CD14-positive monocyte (primary cell): ENCODE measurements at regions not wholly inside any gene's neighbourhood (a gene's known extent, or its start where the extent isn't known, plus 50 kb on each side); places are given as distances from the start of the nearest gene placed in this dataset.

Experiments used
- DNase-seq, 3 donors: peaks; one replicate each; pipeline ENCODE4 v3.0.0-alpha.2; 2011 to 2022
- H2AFZ ChIP-seq: 2 replicates; pipeline ENCODE4 v1.6.0; 2012; ENCODE audit warnings: mild to moderate bottlenecking, low read depth, low read length, inconsistent platforms; ENCODE audit not compliant: insufficient read depth, poor library complexity, severe bottlenecking
- H3K27ac ChIP-seq, 2 donors: 1 replicate in 1 of 2; 2 replicates in 1 of 2; pipeline ENCODE4 v1.5.1; 2012 to 2013; ENCODE audit warnings: low read length in 2 of 2, control low read depth in 1 of 2, inconsistent platforms in 1 of 2, low read depth in 1 of 2, mild to moderate bottlenecking in 1 of 2
- H3K27me3 ChIP-seq, 2 donors: one replicate each; pipeline versions ENCODE4 v1.6.0 to v1.6.1; 2011 to 2013; ENCODE audit warnings: low read length in 2 of 2; ENCODE audit not compliant: control insufficient read depth in 2 of 2, insufficient read depth in 2 of 2
- H3K36me3 ChIP-seq, 2 donors: replicated peaks in 1 of 2; 1 replicate in 1 of 2; 2 replicates in 1 of 2; pipeline versions ENCODE4 v1.5.1 to v1.6.1; 2012 to 2013; ENCODE audit warnings: low read length in 2 of 2, control low read depth in 1 of 2, inconsistent platforms in 1 of 2, mild to moderate bottlenecking in 1 of 2; ENCODE audit not compliant: insufficient read depth in 2 of 2, control insufficient read depth in 1 of 2
- H3K4me1 ChIP-seq, 2 donors: 1 replicate in 1 of 2; 2 replicates in 1 of 2; pipeline versions ENCODE4 v1.5.1 to v1.6.1; 2012 to 2013; ENCODE audit warnings: low read length in 2 of 2, control low read depth in 1 of 2, inconsistent platforms in 1 of 2, mild to moderate bottlenecking in 1 of 2, moderate library complexity in 1 of 2; ENCODE audit not compliant: insufficient read depth in 2 of 2, control insufficient read depth in 1 of 2
- H3K4me2 ChIP-seq: replicated peaks from 2 replicates; pipeline ENCODE3; 2012; ENCODE audit warnings: low read length, moderate library complexity, mild to moderate bottlenecking; ENCODE audit not compliant: poor library complexity, severe bottlenecking; ENCODE audit errors: extremely low read depth
- H3K4me3 ChIP-seq, 3 experiments: fragments of 200-600 bp in 1 of 3; sonication (generic) in 1 of 3; replicated peaks in 1 of 3; 1 replicate in 2 of 3; 2 replicates in 1 of 3; pipeline ENCODE4 v1.5.1; 2011 to 2013; ENCODE audit warnings: low read length in 3 of 3, mild to moderate bottlenecking in 3 of 3, control low read depth in 2 of 3, low read depth in 2 of 3, inconsistent platforms in 1 of 3, moderate library complexity in 1 of 3
- H3K79me2 ChIP-seq: 2 replicates; pipeline ENCODE4 v1.6.0; 2012; ENCODE audit warnings: mild to moderate bottlenecking, control low read depth, inconsistent platforms, low read length, moderate library complexity; ENCODE audit not compliant: insufficient read depth
- H3K9ac ChIP-seq: 2 replicates; pipeline ENCODE4 v1.6.0; 2017; ENCODE audit warnings: low read length, mild to moderate bottlenecking; ENCODE audit not compliant: insufficient read depth, poor library complexity, severe bottlenecking
- H3K9me3 ChIP-seq, 2 donors: replicated peaks in 1 of 2; 1 replicate in 1 of 2; 2 replicates in 1 of 2; pipeline versions ENCODE4 v1.5.1 to v1.6.1; 2012 to 2013; ENCODE audit warnings: low read length in 2 of 2, control low read depth in 1 of 2; ENCODE audit not compliant: control insufficient read depth in 1 of 2, insufficient read depth in 1 of 2
- H4K20me1 ChIP-seq: 2 replicates; pipeline ENCODE4 v1.6.0; 2012; ENCODE audit warnings: mild to moderate bottlenecking, low read length, control low read depth, moderate library complexity; ENCODE audit not compliant: insufficient read depth
- H3K27ac Mint-ChIP-seq, 7 donors: one replicate each; pipeline ENCODE4 v1.8.0; 2020; ENCODE audit warnings: mild to moderate bottlenecking in 7 of 7, mixed read lengths in 7 of 7, moderate library complexity in 6 of 7, inconsistent platforms in 2 of 7
- H3K27me3 Mint-ChIP-seq, 3 donors: one replicate each; pipeline ENCODE4 v1.8.0; 2021 to 2022; ENCODE audit warnings: low read depth in 3 of 3, mild to moderate bottlenecking in 3 of 3, mixed read lengths in 3 of 3, moderate library complexity in 3 of 3, inconsistent platforms in 1 of 3
- H3K36me3 Mint-ChIP-seq, 2 donors: one replicate each; pipeline ENCODE4 v1.8.0; 2020; ENCODE audit warnings: mixed read lengths in 2 of 2, inconsistent platforms in 1 of 2, mild to moderate bottlenecking in 1 of 2
- H3K4me1 Mint-ChIP-seq: one replicate; pipeline ENCODE4 v1.8.0; 2020; ENCODE audit warnings: mild to moderate bottlenecking, mixed read lengths
- H3K4me3 Mint-ChIP-seq, 2 donors: one replicate each; pipeline ENCODE4 v1.8.0; 2020; ENCODE audit warnings: mild to moderate bottlenecking in 2 of 2, mixed read lengths in 2 of 2, moderate library complexity in 1 of 2
- H3K9me3 Mint-ChIP-seq, 7 donors: one replicate each; pipeline ENCODE4 v1.8.0; 2020 to 2022; ENCODE audit warnings: mixed read lengths in 7 of 7, mild to moderate bottlenecking in 6 of 7, moderate library complexity in 6 of 7, inconsistent platforms in 2 of 7
- WGBS: methylation state at CpG from one replicate; pipeline ENCODE4 v1.1.5; 2013; ENCODE audit warnings: missing lambda C conversion rate; ENCODE audit not compliant: insufficient coverage; 5-methylcytosine and 5-hydroxymethylcytosine counted together
- intact Hi-C, 2 donors: fragments of 100-400 bp; cut with micrococcal nuclease; formaldehyde crosslinking; loops; one replicate each; pipeline versions ENCODE4 v1.15.0 to v1.15.1; 2023
- TF ChIP-seq, protein P1 (sequence below): fragments of 200-600 bp; IDR thresholded peaks from one replicate; pipeline ENCODE4 v1.8.0; 2022; ENCODE audit warnings: antibody characterized with exemption, mild to moderate bottlenecking

DNA sequence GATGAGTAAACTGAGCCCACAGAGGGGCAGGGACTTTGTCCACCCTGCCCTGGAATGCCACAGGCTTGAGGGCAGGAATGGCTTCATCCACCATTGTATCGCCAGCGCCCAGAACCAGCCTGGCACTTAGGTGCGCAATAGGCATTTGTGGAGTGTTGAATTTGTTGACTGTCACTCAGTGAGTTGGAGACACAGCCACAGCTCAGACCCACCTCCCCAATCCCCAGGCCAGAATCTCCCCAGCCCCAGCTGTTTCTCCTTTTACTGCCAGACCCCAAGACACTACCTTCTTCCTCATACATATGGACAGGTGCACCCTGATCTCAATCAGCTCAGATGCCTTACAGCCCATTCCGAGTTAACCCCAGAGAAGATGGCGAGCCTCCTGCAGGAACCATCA, 674.5 kb downstream of the MATN1 start:
- intact Hi-C loops: no loop called here
- H3K79me2 ChIP-seq: no peaks in the 10 kb centered on the region
- H3K27ac ChIP-seq: no peak overlapping the region
- Mint-ChIP-seq H3K4me1 (no peaks in the 10 kb centered on the region), H3K36me3 (no peaks in the 10 kb centered on the region), H3K27ac (peak overlapping the region in 1 of 7 donors; percentile 43), H3K27me3 (peaks cover 1 to 17% (median 8%) of the 10 kb centered on the region in 3 donors), H3K4me3 (no peak overlapping the region), H3K9me3 (peaks cover 0 to 4% (median 2%) of the 10 kb centered on the region in 7 donors)
- no peak overlapping the region for H3K4me2 ChIP-seq
- 100% methylated on average over 1 of the region's 5 CpGs for WGBS
- no peak overlapping the region for H3K4me3 ChIP-seq
- H3K9ac ChIP-seq: no peak overlapping the region
- TF ChIP-seq, protein P1, sequence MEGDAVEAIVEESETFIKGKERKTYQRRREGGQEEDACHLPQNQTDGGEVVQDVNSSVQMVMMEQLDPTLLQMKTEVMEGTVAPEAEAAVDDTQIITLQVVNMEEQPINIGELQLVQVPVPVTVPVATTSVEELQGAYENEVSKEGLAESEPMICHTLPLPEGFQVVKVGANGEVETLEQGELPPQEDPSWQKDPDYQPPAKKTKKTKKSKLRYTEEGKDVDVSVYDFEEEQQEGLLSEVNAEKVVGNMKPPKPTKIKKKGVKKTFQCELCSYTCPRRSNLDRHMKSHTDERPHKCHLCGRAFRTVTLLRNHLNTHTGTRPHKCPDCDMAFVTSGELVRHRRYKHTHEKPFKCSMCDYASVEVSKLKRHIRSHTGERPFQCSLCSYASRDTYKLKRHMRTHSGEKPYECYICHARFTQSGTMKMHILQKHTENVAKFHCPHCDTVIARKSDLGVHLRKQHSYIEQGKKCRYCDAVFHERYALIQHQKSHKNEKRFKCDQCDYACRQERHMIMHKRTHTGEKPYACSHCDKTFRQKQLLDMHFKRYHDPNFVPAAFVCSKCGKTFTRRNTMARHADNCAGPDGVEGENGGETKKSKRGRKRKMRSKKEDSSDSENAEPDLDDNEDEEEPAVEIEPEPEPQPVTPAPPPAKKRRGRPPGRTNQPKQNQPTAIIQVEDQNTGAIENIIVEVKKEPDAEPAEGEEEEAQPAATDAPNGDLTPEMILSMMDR: no peak
- H3K27me3 ChIP-seq: no peaks in the 10 kb centered on the region
- H3K9me3 ChIP-seq: peaks cover 0 to 1% of the 10 kb centered on the region in 2 donors
- H2AFZ ChIP-seq: no peak overlapping the region
- no peaks in the 10 kb centered on the region for H3K4me1 ChIP-seq
- no peak for DNase-seq
- no peaks in the 10 kb centered on the region for H3K36me3 ChIP-seq
- no peaks in the 10 kb centered on the region for H4K20me1 ChIP-seq

DNA sequence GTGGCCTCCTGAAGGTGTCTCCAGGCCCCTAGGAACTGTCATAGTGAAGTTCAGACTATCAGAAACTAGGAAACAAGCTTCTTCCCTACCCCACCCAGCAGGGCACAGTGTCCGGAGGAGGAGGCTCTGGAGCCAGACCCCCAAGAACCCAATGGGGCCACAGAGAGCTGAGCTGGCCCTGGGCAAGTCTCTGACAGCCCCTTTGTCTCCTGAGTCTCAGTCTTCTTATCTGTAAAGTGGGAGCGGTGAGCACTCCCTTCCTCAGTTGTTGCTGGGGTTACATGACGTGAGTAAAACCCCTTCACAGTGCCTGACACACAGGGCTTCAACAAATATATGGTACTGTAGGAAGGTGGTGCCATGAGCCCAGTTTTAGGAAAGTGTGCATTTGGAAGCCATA, 675.8 kb downstream of the MATN1 start:
- Histone ChIP-seq H3K4me3 (no peak overlapping the region), H3K9me3 (peaks cover 5 to 14% of the 10 kb centered on the region in 2 donors), H3K4me2 (no peak overlapping the region), H3K36me3 (no peaks in the 10 kb centered on the region), H3K27ac (no peak overlapping the region), H3K27me3 (no peaks in the 10 kb centered on the region), H3K4me1 (no peaks in the 10 kb centered on the region), H2AFZ (no peak overlapping the region), H3K9ac (no peak overlapping the region), H4K20me1 (no peaks in the 10 kb centered on the region), H3K79me2 (no peaks in the 10 kb centered on the region)
- no peak overlapping the region for H3K27ac Mint-ChIP-seq
- no peaks in the 10 kb centered on the region for H3K4me1 Mint-ChIP-seq
- peaks cover 1 to 13% (median 5%) of the 10 kb centered on the region in 3 donors for H3K27me3 Mint-ChIP-seq
- peaks cover 3 to 14% (median 11%) of the 10 kb centered on the region in 7 donors for H3K9me3 Mint-ChIP-seq
- H3K36me3 Mint-ChIP-seq: no peaks in the 10 kb centered on the region
- H3K4me3 Mint-ChIP-seq: no peak overlapping the region
- WGBS: 83% methylated on average over 1 of the region's 3 CpGs
- no peak for DNase-seq
- TF ChIP-seq, protein P1: no peak
- intact Hi-C loops: no loop called here
